Chondrocyte (in vitro differentiated cells): ENCODE measurements at regions not wholly inside any gene's neighbourhood (a gene's known extent, or its start where the extent isn't known, plus 50 kb on each side); places are given as distances from the start of the nearest gene placed in this dataset.

Source experiments
- DNase-seq: peaks from one replicate; pipeline ENCODE4 v3.0.0; 2021; ENCODE audit warnings: mixed read lengths, low spot score
- H3K27ac Mint-ChIP-seq: one replicate; pipeline ENCODE4 v1.8.0; 2021; ENCODE audit warnings: mild to moderate bottlenecking, moderate library complexity, mixed read lengths; ENCODE audit not compliant: unreplicated experiment
- H3K27me3 Mint-ChIP-seq: 2 replicates; pipeline ENCODE4 v1.8.0; 2021; ENCODE audit warnings: low read depth, mixed read lengths
- H3K36me3 Mint-ChIP-seq: 2 replicates; pipeline ENCODE4 v1.8.0; 2021; ENCODE audit warnings: low read depth, mixed read lengths
- H3K4me1 Mint-ChIP-seq: 2 replicates; pipeline ENCODE4 v1.8.0; 2021; ENCODE audit warnings: low read depth, mild to moderate bottlenecking, mixed read lengths
- H3K4me3 Mint-ChIP-seq: one replicate; pipeline ENCODE4 v1.8.0; 2021; ENCODE audit warnings: mild to moderate bottlenecking, moderate library complexity, mixed read lengths; ENCODE audit not compliant: unreplicated experiment
- H3K9me3 Mint-ChIP-seq: 2 replicates; pipeline ENCODE4 v1.8.0; 2021; ENCODE audit warnings: low read depth, mixed read lengths
- CTCF ChIP-seq: fragments of 200-600 bp; sonication (generic); IDR thresholded peaks from 2 replicates; pipeline ENCODE4 v1.5.0; 2021; ENCODE audit warnings: antibody characterized with exemption, mild to moderate bottlenecking, moderate library complexity

GRCh38 chr2:150767991-150768746 lies 280.7 kb upstream of the RND3 start:
- Mint-ChIP-seq H3K4me1 (peaks cover 4% of the 10 kb centered on the region), H3K27me3 (no peaks in the 10 kb centered on the region), H3K27ac (no peak overlapping the region), H3K9me3 (no peaks in the 10 kb centered on the region), H3K4me3 (no peak overlapping the region), H3K36me3 (no peaks in the 10 kb centered on the region)
- DNase-seq = no peak
- no peak for TF ChIP-seq CTCF

- no peaks in the 10 kb centered on the region for H3K36me3 Mint-ChIP-seq
- no peak overlapping the region for H3K27ac Mint-ChIP-seq
- peaks cover 5% of the 10 kb centered on the region for H3K4me1 Mint-ChIP-seq
- DNase-seq = no peak
- H3K9me3 Mint-ChIP-seq = peaks cover 5% of the 10 kb centered on the region
- no peak overlapping the region for H3K4me3 Mint-ChIP-seq
- TF ChIP-seq CTCF = no peak
- no peaks in the 10 kb centered on the region for H3K27me3 Mint-ChIP-seq
Measured at GRCh38 chr2:150762571-150762970, 275.1 kb upstream of the RND3 start.

GRCh38 chr2:150759531-150759930 lies 272.1 kb upstream of the RND3 start:
- no peak for TF ChIP-seq CTCF
- H3K4me1 Mint-ChIP-seq = peaks cover 5% of the 10 kb centered on the region
- H3K27me3 Mint-ChIP-seq = no peaks in the 10 kb centered on the region
- H3K36me3 Mint-ChIP-seq = no peaks in the 10 kb centered on the region
- H3K27ac Mint-ChIP-seq = no peak overlapping the region
- no peak for DNase-seq
- H3K9me3 Mint-ChIP-seq = peaks cover 5% of the 10 kb centered on the region
- H3K4me3 Mint-ChIP-seq = no peak overlapping the region

DNA sequence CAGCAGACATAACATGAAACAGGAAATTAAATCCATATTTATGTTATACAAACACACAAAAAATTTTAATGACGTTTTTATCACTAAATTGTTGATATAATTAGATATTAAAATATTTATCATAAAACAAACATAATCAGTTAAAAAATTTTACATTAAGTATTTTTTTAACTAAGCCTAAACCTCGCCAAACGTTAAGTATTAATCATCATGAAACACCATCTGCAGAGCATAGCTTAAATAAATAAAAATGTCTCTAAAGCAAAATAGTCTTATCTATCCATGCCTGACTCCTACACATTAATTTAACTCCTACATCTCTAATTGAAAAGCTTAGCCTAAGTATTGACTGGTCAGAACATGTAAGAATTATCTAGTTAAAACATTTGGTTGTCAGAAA lies 271.6 kb upstream of the RND3 start:
- DNase-seq = no peak
- H3K36me3 Mint-ChIP-seq = no peaks in the 10 kb centered on the region
- peaks cover 5% of the 10 kb centered on the region for H3K9me3 Mint-ChIP-seq
- peaks cover 5% of the 10 kb centered on the region for H3K4me1 Mint-ChIP-seq
- H3K27ac Mint-ChIP-seq = no peak overlapping the region
- H3K27me3 Mint-ChIP-seq = no peaks in the 10 kb centered on the region
- H3K4me3 Mint-ChIP-seq = no peak overlapping the region
- no peak for TF ChIP-seq CTCF

DNA sequence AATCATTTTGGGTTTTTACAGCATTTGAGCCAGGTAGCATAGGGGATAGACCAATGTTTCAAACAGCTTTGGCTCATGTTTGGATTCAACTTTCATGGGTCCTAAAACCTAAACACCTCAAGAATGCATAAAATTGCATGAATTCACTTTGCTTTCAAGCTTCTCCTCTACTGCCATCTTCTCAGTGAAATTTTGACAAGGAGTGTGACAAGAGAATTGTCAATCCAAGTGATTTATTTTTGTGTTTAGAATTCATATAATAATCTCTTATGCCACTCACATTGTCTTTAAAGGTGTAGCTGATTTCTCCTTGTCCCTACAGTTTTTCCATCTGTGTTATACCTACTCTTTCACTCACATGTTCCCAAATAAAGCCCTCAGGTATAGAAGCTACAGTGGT lies 264.8 kb upstream of the RND3 start:
- H3K4me3 Mint-ChIP-seq = no peak overlapping the region
- no peak for DNase-seq
- no peaks in the 10 kb centered on the region for H3K4me1 Mint-ChIP-seq
- H3K27ac Mint-ChIP-seq = no peak overlapping the region
- no peak for TF ChIP-seq CTCF
- no peaks in the 10 kb centered on the region for H3K27me3 Mint-ChIP-seq
- no peaks in the 10 kb centered on the region for H3K36me3 Mint-ChIP-seq
- H3K9me3 Mint-ChIP-seq = peaks cover 10% of the 10 kb centered on the region
